GM23338 (cell line): ENCODE measurements at regions not wholly inside any gene's neighbourhood (a gene's known extent, or its start where the extent isn't known, plus 50 kb on each side); places are given as distances from the start of the nearest gene placed in this dataset.
"Not testable (repeated sequence)": the region's sequence is repeated elsewhere in the genome, so short reads cannot be mapped to it uniquely, and the experiment has no call there.

Source experiments
- ATAC-seq: fragments of 200-7000 bp; cut with Tn5 transposase; 3 replicates; pipeline ENCODE4 v1.9.1; 2020
- DNase-seq: peaks from one replicate; pipeline ENCODE4 v3.0.0-alpha.2; 2015; ENCODE audit warnings: low spot score
- H2AFZ ChIP-seq: fragments of 200-600 bp; sonication (generic); 2 replicates; pipeline ENCODE4 v1.8.0; 2016; ENCODE audit warnings: antibody characterized with exemption, mild to moderate bottlenecking, moderate library complexity
- H3F3A ChIP-seq: fragments of 200-600 bp; sonication (generic); replicated peaks from 2 replicates; pipeline ENCODE4 v1.8.0; 2017; ENCODE audit warnings: antibody characterized with exemption, mixed run types, low read depth
- H3K27ac ChIP-seq: fragments of 200-600 bp; sonication (generic); 2 replicates; pipeline ENCODE4 v1.6.1; 2016; ENCODE audit warnings: low read depth
- H3K27me3 ChIP-seq: fragments of 200-600 bp; sonication (generic); 2 replicates; pipeline ENCODE4 v1.8.0; 2016; ENCODE audit warnings: mild to moderate bottlenecking, mixed run types, moderate library complexity; ENCODE audit not compliant: insufficient read depth
- H3K36me3 ChIP-seq: fragments of 200-600 bp; sonication (generic); 2 replicates; pipeline ENCODE4 v1.8.0; 2016; ENCODE audit warnings: mild to moderate bottlenecking; ENCODE audit not compliant: insufficient read depth
- H3K4me1 ChIP-seq: fragments of 200-600 bp; sonication (generic); 2 replicates; pipeline ENCODE4 v1.8.0; 2016; ENCODE audit warnings: mild to moderate bottlenecking, moderate library complexity; ENCODE audit not compliant: insufficient read depth
- H3K4me2 ChIP-seq: fragments of 200-600 bp; sonication (generic); 2 replicates; pipeline ENCODE4 v1.7.1; 2017; ENCODE audit warnings: mixed run types
- H3K4me3 ChIP-seq: fragments of 200-600 bp; sonication (generic); 2 replicates; pipeline ENCODE4 v1.6.1; 2016; ENCODE audit warnings: mixed run types
- H3K79me2 ChIP-seq: fragments of 200-600 bp; sonication (generic); replicated peaks from 2 replicates; pipeline ENCODE4 v1.8.0; 2017; ENCODE audit warnings: mild to moderate bottlenecking; ENCODE audit not compliant: insufficient read depth
- H3K9me2 ChIP-seq: fragments of 200-600 bp; sonication (generic); 2 replicates; pipeline ENCODE4 v1.8.0; 2017; ENCODE audit not compliant: insufficient read depth
- H4K20me1 ChIP-seq: fragments of 200-600 bp; sonication (generic); replicated peaks from 2 replicates; pipeline ENCODE4 v1.8.0; 2017; ENCODE audit warnings: mild to moderate bottlenecking; ENCODE audit not compliant: insufficient read depth
- H3K27ac Mint-ChIP-seq: 2 replicates; pipeline ENCODE4 v1.8.0; 2020; ENCODE audit warnings: inconsistent platforms, mild to moderate bottlenecking, moderate library complexity, mixed read lengths
- H3K27me3 Mint-ChIP-seq: 3 replicates; pipeline ENCODE4 v1.8.0; 2022; ENCODE audit warnings: low read depth, mild to moderate bottlenecking, moderate library complexity, mixed read lengths, inconsistent platforms; ENCODE audit not compliant: insufficient read depth, poor library complexity
- H3K36me3 Mint-ChIP-seq: 3 replicates; pipeline ENCODE4 v1.8.0; 2021; ENCODE audit warnings: low read depth, mild to moderate bottlenecking, inconsistent platforms, moderate library complexity, mixed read lengths
- H3K4me1 Mint-ChIP-seq: 3 replicates; pipeline ENCODE4 v1.8.0; 2020; ENCODE audit warnings: mild to moderate bottlenecking, inconsistent platforms, mixed read lengths
- H3K4me3 Mint-ChIP-seq: 3 replicates; pipeline ENCODE4 v1.8.0; 2021; ENCODE audit warnings: moderate library complexity, mild to moderate bottlenecking, inconsistent platforms, mixed read lengths
- H3K9me3 Mint-ChIP-seq: 3 replicates; pipeline ENCODE4 v1.8.0; 2020; ENCODE audit warnings: moderate library complexity, mild to moderate bottlenecking, inconsistent platforms, mixed read lengths
- POLR2AphosphoS5 ChIP-seq: IDR thresholded peaks from 2 replicates; pipeline ENCODE4 v1.6.1; 2016; ENCODE audit warnings: antibody characterized with exemption, low read depth
- ZNF114 ChIP-seq: fragments of 250-450 bp; sonication (Bioruptor Pico); IDR thresholded peaks from 2 replicates; pipeline ENCODE4 v1.5.0; 2020; ENCODE audit warnings: mild to moderate bottlenecking, moderate library complexity
- TF ChIP-seq, protein P1 (sequence below): fragments of 250-450 bp; sonication (Bioruptor Pico); IDR thresholded peaks from 2 replicates; pipeline ENCODE4 v1.5.0; 2020; ENCODE audit warnings: mild to moderate bottlenecking, moderate library complexity
- TF ChIP-seq, protein P2 (sequence below): IDR thresholded peaks from 2 replicates; pipeline ENCODE4 v1.6.1; 2016; ENCODE audit warnings: antibody characterized with exemption

DNA sequence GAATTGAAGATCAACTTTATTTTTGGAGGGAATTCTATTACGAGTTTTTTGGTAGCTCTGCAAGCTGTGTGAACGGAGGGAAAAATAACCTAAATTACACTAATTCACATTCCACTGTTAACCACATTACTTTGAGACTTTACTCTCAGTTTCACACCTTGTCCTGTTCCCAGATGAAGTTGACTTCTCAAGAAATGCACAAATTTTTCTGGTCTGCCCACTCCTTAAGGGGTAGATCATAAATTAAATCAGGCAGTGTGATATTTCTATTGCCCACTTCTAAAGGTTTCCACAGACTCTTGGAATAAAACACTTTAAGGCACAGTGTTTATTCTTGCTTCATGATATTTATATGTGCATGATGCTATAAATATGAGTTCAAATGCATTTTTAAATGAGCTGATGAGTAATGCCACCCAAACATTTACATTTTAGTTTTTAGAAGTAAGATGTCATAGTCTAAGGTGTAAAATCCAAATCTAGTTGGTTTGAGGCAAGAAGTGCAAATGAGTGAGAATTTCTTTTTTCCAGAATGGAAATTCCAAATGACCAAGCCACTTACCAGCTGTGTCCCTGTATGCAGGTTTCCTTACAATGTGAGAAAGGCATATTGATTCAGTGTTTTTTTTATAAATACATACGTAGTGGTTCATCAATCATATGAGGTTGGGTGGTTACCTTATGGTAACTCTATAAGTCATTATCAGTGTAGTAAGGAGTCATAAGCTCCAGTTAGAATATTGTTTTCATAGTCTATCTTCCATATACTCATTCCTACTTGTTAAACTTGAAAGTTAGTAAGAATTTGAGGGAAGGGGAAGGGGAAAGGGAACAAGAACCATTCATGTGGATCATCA lies 437.7 kb upstream of the MEF2C start:
- no peak overlapping the region for H3K27ac Mint-ChIP-seq
- Histone ChIP-seq H4K20me1 (no peaks in the 10 kb centered on the region), H3F3A (no peaks in the 10 kb centered on the region), H3K9me2 (no peaks in the 10 kb centered on the region), H3K36me3 (no peaks in the 10 kb centered on the region), H3K27me3 (no peaks in the 10 kb centered on the region), H3K4me1 (no peaks in the 10 kb centered on the region), H3K27ac (no peak overlapping the region), H3K4me2 (no peak overlapping the region), H2AFZ (no peak overlapping the region), H3K79me2 (no peaks in the 10 kb centered on the region), H3K4me3 (no peak overlapping the region)
- no peaks in the 10 kb centered on the region for H3K9me3 Mint-ChIP-seq
- no peaks in the 10 kb centered on the region for H3K27me3 Mint-ChIP-seq
- no peak for TF ChIP-seq ZNF114 (CRISPR knock-in tag)
- TF ChIP-seq POLR2AphosphoS5: no peak
- no peaks in the 10 kb centered on the region for H3K36me3 Mint-ChIP-seq
- H3K4me1 Mint-ChIP-seq: peaks cover 3% of the 10 kb centered on the region
- ATAC-seq: no peak
- DNase-seq: no peak
- H3K4me3 Mint-ChIP-seq: no peak overlapping the region

DNA sequence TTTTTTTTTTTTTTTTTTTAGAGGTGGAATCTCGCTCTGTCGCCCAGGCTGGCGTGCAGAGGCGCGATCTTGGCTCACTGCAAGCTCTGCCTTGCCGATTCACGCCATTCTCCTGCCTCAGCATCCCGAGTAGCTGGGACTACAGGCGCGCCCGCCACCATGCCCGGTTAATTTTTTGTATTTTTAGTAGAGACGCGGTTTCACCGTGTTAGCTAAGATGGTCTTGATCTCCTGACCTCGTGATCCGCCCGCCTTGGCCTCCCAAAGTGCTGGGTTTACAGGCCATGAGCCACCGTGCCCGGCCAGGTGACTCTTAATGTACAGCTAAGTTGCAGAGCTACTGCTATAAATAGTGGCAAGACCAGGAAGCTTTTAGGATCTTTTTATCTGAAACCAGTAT lies 434.9 kb upstream of the MEF2C start:
- not testable (repeated sequence) for H3K27me3 Mint-ChIP-seq, DNase-seq, H3K79me2 ChIP-seq, H3K36me3 ChIP-seq, H3K9me2 ChIP-seq, H3K4me1 Mint-ChIP-seq, H3K4me2 ChIP-seq, ATAC-seq, H3K4me3 ChIP-seq, H3F3A ChIP-seq, H3K4me3 Mint-ChIP-seq, H4K20me1 ChIP-seq, H3K27ac Mint-ChIP-seq, H3K36me3 Mint-ChIP-seq, H2AFZ ChIP-seq, H3K27me3 ChIP-seq, H3K4me1 ChIP-seq, H3K27ac ChIP-seq, H3K9me3 Mint-ChIP-seq

DNA sequence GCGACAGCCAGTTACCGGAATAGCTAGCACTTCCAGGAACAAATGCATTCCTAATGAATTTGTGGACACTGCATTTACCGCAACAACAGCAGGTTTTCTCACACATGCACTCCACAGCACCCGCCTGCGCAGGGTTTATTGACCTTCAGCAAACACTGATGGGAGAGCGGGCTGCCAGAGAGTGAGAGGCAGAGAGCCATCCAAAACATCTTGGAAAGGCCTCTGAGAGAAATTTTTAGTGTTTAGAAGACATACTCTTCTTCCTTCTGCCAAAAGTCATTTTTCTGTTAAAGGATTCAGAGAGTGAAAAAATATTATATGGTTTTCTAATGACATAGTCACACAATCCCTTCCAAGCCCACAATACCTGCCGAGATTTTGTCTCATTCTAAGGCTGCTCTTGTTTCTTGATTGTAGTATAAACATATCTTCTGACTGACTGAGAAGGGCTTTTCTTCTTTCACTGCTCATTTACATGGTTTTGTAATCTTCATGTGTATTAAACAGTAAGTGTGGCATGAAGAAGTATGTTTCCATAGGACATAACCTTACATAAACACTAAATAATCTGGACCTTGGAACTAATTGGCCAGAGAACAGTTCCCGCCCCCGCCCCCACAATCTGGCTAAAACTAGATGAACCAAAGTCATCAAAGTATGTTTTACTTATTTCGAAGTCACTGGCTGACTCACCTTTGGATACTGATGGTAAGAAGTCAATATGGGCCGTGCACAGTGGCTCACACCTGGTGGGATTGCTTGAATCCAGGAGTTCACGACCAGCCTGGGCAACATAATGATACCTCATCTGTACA lies 432.5 kb upstream of the MEF2C start:
- Histone ChIP-seq H3K4me3 (no peak overlapping the region), H4K20me1 (no peaks in the 10 kb centered on the region), H3K27ac (no peak overlapping the region), H3K9me2 (no peaks in the 10 kb centered on the region), H3F3A (no peaks in the 10 kb centered on the region), H3K4me1 (no peaks in the 10 kb centered on the region), H3K4me2 (no peak overlapping the region), H3K27me3 (no peaks in the 10 kb centered on the region), H3K79me2 (no peaks in the 10 kb centered on the region), H3K36me3 (no peaks in the 10 kb centered on the region), H2AFZ (no peak overlapping the region)
- no peak for ATAC-seq
- H3K9me3 Mint-ChIP-seq: no peaks in the 10 kb centered on the region
- TF ChIP-seq, protein P1, sequence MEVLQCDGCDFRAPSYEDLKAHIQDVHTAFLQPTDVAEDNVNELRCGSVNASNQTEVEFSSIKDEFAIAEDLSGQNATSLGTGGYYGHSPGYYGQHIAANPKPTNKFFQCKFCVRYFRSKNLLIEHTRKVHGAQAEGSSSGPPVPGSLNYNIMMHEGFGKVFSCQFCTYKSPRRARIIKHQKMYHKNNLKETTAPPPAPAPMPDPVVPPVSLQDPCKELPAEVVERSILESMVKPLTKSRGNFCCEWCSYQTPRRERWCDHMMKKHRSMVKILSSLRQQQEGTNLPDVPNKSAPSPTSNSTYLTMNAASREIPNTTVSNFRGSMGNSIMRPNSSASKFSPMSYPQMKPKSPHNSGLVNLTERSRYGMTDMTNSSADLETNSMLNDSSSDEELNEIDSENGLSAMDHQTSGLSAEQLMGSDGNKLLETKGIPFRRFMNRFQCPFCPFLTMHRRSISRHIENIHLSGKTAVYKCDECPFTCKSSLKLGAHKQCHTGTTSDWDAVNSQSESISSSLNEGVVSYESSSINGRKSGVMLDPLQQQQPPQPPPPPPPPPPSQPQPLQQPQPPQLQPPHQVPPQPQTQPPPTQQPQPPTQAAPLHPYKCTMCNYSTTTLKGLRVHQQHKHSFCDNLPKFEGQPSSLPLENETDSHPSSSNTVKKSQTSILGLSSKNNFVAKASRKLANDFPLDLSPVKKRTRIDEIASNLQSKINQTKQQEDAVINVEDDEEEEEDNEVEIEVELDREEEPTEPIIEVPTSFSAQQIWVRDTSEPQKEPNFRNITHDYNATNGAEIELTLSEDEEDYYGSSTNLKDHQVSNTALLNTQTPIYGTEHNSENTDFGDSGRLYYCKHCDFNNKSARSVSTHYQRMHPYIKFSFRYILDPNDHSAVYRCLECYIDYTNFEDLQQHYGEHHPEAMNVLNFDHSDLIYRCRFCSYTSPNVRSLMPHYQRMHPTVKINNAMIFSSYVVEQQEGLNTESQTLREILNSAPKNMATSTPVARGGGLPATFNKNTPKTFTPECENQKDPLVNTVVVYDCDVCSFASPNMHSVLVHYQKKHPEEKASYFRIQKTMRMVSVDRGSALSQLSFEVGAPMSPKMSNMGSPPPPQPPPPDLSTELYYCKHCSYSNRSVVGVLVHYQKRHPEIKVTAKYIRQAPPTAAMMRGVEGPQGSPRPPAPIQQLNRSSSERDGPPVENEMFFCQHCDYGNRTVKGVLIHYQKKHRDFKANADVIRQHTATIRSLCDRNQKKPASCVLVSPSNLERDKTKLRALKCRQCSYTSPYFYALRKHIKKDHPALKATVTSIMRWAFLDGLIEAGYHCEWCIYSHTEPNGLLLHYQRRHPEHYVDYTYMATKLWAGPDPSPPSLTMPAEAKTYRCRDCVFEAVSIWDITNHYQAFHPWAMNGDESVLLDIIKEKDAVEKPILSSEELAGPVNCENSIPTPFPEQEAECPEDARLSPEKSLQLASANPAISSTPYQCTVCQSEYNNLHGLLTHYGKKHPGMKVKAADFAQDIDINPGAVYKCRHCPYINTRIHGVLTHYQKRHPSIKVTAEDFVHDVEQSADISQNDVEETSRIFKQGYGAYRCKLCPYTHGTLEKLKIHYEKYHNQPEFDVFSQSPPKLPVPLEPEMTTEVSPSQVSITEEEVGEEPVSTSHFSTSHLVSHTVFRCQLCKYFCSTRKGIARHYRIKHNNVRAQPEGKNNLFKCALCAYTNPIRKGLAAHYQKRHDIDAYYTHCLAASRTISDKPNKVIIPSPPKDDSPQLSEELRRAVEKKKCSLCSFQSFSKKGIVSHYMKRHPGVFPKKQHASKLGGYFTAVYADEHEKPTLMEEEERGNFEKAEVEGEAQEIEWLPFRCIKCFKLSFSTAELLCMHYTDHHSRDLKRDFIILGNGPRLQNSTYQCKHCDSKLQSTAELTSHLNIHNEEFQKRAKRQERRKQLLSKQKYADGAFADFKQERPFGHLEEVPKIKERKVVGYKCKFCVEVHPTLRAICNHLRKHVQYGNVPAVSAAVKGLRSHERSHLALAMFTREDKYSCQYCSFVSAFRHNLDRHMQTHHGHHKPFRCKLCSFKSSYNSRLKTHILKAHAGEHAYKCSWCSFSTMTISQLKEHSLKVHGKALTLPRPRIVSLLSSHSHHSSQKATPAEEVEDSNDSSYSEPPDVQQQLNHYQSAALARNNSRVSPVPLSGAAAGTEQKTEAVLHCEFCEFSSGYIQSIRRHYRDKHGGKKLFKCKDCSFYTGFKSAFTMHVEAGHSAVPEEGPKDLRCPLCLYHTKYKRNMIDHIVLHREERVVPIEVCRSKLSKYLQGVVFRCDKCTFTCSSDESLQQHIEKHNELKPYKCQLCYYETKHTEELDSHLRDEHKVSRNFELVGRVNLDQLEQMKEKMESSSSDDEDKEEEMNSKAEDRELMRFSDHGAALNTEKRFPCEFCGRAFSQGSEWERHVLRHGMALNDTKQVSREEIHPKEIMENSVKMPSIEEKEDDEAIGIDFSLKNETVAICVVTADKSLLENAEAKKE: no peak
- TF ChIP-seq, protein P2, sequence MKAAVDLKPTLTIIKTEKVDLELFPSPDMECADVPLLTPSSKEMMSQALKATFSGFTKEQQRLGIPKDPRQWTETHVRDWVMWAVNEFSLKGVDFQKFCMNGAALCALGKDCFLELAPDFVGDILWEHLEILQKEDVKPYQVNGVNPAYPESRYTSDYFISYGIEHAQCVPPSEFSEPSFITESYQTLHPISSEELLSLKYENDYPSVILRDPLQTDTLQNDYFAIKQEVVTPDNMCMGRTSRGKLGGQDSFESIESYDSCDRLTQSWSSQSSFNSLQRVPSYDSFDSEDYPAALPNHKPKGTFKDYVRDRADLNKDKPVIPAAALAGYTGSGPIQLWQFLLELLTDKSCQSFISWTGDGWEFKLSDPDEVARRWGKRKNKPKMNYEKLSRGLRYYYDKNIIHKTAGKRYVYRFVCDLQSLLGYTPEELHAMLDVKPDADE: no peak
- no peak overlapping the region for H3K4me3 Mint-ChIP-seq
- no peak overlapping the region for H3K27ac Mint-ChIP-seq
- no peaks in the 10 kb centered on the region for H3K4me1 Mint-ChIP-seq
- DNase-seq: no peak
- no peaks in the 10 kb centered on the region for H3K27me3 Mint-ChIP-seq
- no peaks in the 10 kb centered on the region for H3K36me3 Mint-ChIP-seq
